ENCODE measurements at regions not wholly inside any gene's neighbourhood (a gene's known extent, or its start where the extent isn't known, plus 50 kb on each side); places are given as distances from the start of the nearest gene placed in this dataset.

- no peak for TF ChIP-seq CTCF (IDR thresholded peaks at IDR 0.05; ENCODE audit: low read depth, low read length, missing input control)
- TF ChIP-seq NR2F2 (IDR thresholded peaks at IDR 0.05): no peak
- no peak for TF ChIP-seq EGR1 (IDR thresholded peaks at IDR 0.05; ENCODE audit: low read depth in 2 of 2)
- TF ChIP-seq HNF4A (conservative IDR thresholded peaks at IDR 0.05): no peak
- TF ChIP-seq MAX (IDR thresholded peaks at IDR 0.05): no peak
- no peak for TF ChIP-seq YY1 (IDR thresholded peaks at IDR 0.05)
Measured at GRCh38 chr5:135199919-135200318, 165.9 kb upstream of the PITX1 start (continued).

GRCh38 chr5:135196483-135196882, 162.5 kb upstream of the PITX1 start:
- TF ChIP-seq TAF1 (conservative IDR thresholded peaks at IDR 0.05) (no peak), MAX (IDR thresholded peaks at IDR 0.05) (no peak), RAD21 (IDR thresholded peaks at IDR 0.05) (no peak), FOXA2 (IDR thresholded peaks at IDR 0.05) (no peak), ZBTB33 (IDR thresholded peaks at IDR 0.05) (no peak), GABPA (IDR thresholded peaks at IDR 0.05 in 1 of 2, conservative IDR thresholded peaks at IDR 0.05 in 1 of 2) (no peak), HNF4G (IDR thresholded peaks at IDR 0.05) (no peak), JUND (IDR thresholded peaks at IDR 0.05) (no peak), HNF4A (conservative IDR thresholded peaks at IDR 0.05) (no peak), FOXA1 (IDR thresholded peaks at IDR 0.05) (no peak), YY1 (IDR thresholded peaks at IDR 0.05) (no peak), ATF3 (IDR thresholded peaks at IDR 0.05) (no peak), EGR1 (IDR thresholded peaks at IDR 0.05; ENCODE audit: low read depth in 2 of 2) (no peak), RXRA (IDR thresholded peaks at IDR 0.05) (no peak), NR2F2 (IDR thresholded peaks at IDR 0.05) (no peak), SP1 (IDR thresholded peaks at IDR 0.05) (no peak)
- no peak overlapping the region for H3K9ac ChIP-seq (ENCODE audit: low read depth in 1 of 2, low read length in 2 of 2)
- H3K4me1 ChIP-seq (ENCODE audit: control insufficient read depth in 4 of 4, insufficient read depth in 4 of 4, low read length in 3 of 4): peaks cover 0 to 1% (median 0%) of the 10 kb centered on the region in 4 donors
- H3K27ac ChIP-seq (ENCODE audit: low read depth in 1 of 2, low read length in 2 of 2): no peak overlapping the region
- no peak for DNase-seq (ENCODE audit: low spot score)
- no peaks in the 10 kb centered on the region for H3K36me3 ChIP-seq (ENCODE audit: control insufficient read depth in 4 of 4, insufficient read depth in 3 of 4, low read depth in 1 of 4, low read length in 3 of 4)
- H3K9me3 ChIP-seq (ENCODE audit: control insufficient read depth in 4 of 4, low read length in 3 of 4): no peaks in the 10 kb centered on the region
- no peak overlapping the region for H3K4me3 ChIP-seq (ENCODE audit: low read depth in 1 of 3, low read length in 3 of 3)
- 61% methylated on average over 1 of the region's 1 CpG for WGBS
- peaks cover 0 to 2% (median 0%) of the 10 kb centered on the region in 4 donors for H3K27me3 ChIP-seq (ENCODE audit: control insufficient read depth in 4 of 4, insufficient read depth in 4 of 4, low read length in 3 of 4)

- Histone ChIP-seq H3K36me3 (ENCODE audit: control insufficient read depth in 4 of 4, insufficient read depth in 3 of 4, low read depth in 1 of 4, low read length in 3 of 4) (no peaks in the 10 kb centered on the region), H3K27me3 (ENCODE audit: control insufficient read depth in 4 of 4, insufficient read depth in 4 of 4, low read length in 3 of 4) (peaks cover 0 to 2% (median 0%) of the 10 kb centered on the region in 4 donors), H3K4me3 (ENCODE audit: low read depth in 1 of 3, low read length in 3 of 3) (no peak overlapping the region), H3K9me3 (ENCODE audit: control insufficient read depth in 4 of 4, low read length in 3 of 4) (no peaks in the 10 kb centered on the region), H3K27ac (ENCODE audit: low read depth in 1 of 2, low read length in 2 of 2) (no peak overlapping the region), H3K4me1 (ENCODE audit: control insufficient read depth in 4 of 4, insufficient read depth in 4 of 4, low read length in 3 of 4) (peaks cover 0 to 7% (median 2%) of the 10 kb centered on the region in 4 donors), H3K9ac (ENCODE audit: low read depth in 1 of 2, low read length in 2 of 2) (no peak overlapping the region)
- WGBS: 81% methylated on average over 3 of the region's 3 CpGs
- no peak for DNase-seq (ENCODE audit: low spot score)
- TF ChIP-seq RXRA (IDR thresholded peaks at IDR 0.05) (no peak), EGR1 (IDR thresholded peaks at IDR 0.05; ENCODE audit: low read depth in 2 of 2) (no peak), SP1 (IDR thresholded peaks at IDR 0.05) (no peak), REST (IDR thresholded peaks at IDR 0.05) (no peak), GABPA (IDR thresholded peaks at IDR 0.05 in 1 of 2, conservative IDR thresholded peaks at IDR 0.05 in 1 of 2) (no peak), TAF1 (conservative IDR thresholded peaks at IDR 0.05) (no peak), NR2F2 (IDR thresholded peaks at IDR 0.05) (no peak)
Measured at GRCh38 chr5:135195270-135195608, 161.2 kb upstream of the PITX1 start.

All from liver (tissue), 8 donors.